SH-SY5Y (cell line): ENCODE measurements at regions not wholly inside any gene's neighbourhood (a gene's known extent, or its start where the extent isn't known, plus 50 kb on each side); places are given as distances from the start of the nearest gene placed in this dataset.

Experiments used
- GATA2 ChIP-seq: IDR thresholded peaks from 2 replicates; pipeline ENCODE4 v1.6.1; 2011; ENCODE audit warnings: mild to moderate bottlenecking, low read depth, low read length
- GATA3 ChIP-seq: IDR thresholded peaks from 2 replicates; pipeline ENCODE4 v1.6.1; 2011; ENCODE audit warnings: low read depth, mild to moderate bottlenecking, low read length, moderate library complexity

GRCh38 chr11:82085493-82085892, 648.2 kb downstream of the FAM181B start:
- TF ChIP-seq GATA3 (no peak), GATA2 (no peak)
